HG03280 (cell line): ENCODE measurements at regions not wholly inside any gene's neighbourhood (a gene's known extent, or its start where the extent isn't known, plus 50 kb on each side); places are given as distances from the start of the nearest gene placed in this dataset.
"Not testable (repeated sequence)": the region's sequence is repeated elsewhere in the genome, so short reads cannot be mapped to it uniquely, and the experiment has no call there.

ENCODE experiments used
- ATAC-seq: cut with Tn5 transposase; IDR thresholded peaks from one replicate; pipeline ENCODE4 v1.9.1; 2021; ENCODE audit warnings: mild to moderate bottlenecking, moderate library complexity; ENCODE audit not compliant: unreplicated experiment

- ATAC-seq, result no peak
Observed at GRCh38 chr16:56029026-56029425, 153.9 kb upstream of the CES5A start.

GRCh38 chr16:56022818-56023217 lies 147.6 kb upstream of the CES5A start:
- ATAC-seq, result no peak

GRCh38 chr16:56019274-56019673 lies 144.1 kb upstream of the CES5A start:
- ATAC-seq, result no peak

DNA sequence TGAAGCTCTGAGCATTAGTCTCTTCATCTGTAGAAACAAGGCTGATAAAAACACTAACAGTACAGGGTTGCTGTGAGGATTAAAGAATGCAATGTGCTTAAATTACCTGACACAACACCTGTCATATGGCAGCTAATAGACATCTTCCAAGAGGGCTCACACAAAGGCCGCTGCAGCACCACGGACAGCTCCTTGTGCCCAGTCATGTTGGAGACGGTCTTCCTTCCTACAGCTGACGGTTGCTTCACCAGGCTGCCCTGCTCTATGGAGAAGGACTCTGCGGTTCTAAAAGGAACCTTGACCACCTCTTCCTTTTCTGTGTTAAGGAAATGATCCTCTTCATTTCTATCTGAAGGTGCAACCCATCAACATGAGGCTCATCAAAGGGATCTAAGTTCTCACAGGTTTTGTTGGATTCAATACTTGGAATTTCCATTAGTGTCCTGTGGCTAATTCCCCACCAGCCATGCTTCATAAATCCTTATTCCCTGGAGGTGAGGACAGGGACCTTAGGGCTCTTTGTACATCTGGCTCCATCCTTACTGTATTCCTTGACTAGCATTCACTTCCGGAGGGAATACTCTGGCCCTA lies 138.9 kb upstream of the CES5A start:
- ATAC-seq, result no peak

DNA sequence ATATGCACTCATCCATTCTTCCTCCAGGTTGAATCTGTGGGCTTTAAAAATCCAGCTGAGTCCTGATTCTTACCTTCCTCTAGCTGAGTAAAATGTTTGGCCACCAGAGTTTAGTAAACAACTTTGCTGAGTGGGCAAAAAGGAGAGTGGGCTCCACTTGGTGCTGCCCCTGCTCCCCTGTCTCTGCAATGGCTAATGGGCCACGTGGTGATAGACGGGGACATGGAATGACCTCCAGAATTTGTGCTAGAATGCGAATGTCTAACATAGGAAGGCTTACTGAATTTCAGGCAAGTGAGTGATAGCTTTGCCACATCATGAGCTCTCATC lies 137.3 kb upstream of the CES5A start:
- ATAC-seq, result no peak

- no peak for ATAC-seq
Observed at GRCh38 chr16:56011808-56012481, 136.8 kb upstream of the CES5A start.

GRCh38 chr16:56005958-56006357 lies 130.8 kb upstream of the CES5A start:
- no peak for ATAC-seq

GRCh38 chr16:55999683-56000082 lies 124.5 kb upstream of the CES5A start:
- no peak for ATAC-seq

DNA sequence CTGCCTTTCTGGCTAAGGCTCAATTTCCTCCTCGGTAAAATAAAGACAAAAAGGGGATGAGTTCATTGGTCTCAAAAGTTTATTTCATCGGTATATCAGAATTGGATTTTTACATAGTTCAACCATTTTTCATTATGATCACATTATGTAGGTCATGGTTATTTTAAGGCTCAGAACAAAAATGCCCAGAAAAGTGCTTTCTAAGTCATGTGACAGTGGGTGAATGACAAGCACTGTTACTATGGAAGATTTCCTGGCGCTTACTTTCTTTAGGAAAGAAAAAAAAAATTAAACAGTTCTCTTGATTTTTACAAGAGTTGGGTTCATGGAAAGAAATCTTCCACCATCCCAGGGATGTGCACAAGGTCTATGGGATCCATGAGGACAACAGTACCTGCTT lies 117.9 kb upstream of the CES5A start:
- no peak for ATAC-seq

GRCh38 chr16:55992551-55992950 lies 117.4 kb upstream of the CES5A start:
- ATAC-seq, result no peak

GRCh38 chr16:55991843-55992242 lies 116.7 kb upstream of the CES5A start:
- no peak for ATAC-seq

DNA sequence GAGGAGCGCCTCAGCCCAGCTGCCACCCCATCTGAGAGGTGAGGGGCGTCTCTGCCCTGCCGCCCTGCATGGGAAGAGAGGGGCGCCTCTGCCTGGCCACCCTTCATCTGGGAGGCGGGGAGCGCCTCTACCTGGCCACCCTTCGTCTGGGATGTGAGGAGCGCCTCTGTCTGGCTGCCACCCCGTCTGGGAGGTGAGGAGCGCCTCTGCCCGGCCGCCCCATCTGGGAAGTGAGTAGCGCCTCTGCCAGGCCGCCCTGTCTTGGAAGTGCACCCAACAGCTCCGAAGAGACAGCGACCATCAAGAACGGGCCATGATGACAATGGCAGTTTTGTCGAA lies 114.4 kb upstream of the CES5A start:
- ATAC-seq, result no peak

GRCh38 chr16:55988850-55989568 lies 113.8 kb upstream of the CES5A start:
- ATAC-seq, result not testable (repeated sequence)

- ATAC-seq, result no peak
Observed at GRCh38 chr16:55988013-55988412, 112.8 kb upstream of the CES5A start.

DNA sequence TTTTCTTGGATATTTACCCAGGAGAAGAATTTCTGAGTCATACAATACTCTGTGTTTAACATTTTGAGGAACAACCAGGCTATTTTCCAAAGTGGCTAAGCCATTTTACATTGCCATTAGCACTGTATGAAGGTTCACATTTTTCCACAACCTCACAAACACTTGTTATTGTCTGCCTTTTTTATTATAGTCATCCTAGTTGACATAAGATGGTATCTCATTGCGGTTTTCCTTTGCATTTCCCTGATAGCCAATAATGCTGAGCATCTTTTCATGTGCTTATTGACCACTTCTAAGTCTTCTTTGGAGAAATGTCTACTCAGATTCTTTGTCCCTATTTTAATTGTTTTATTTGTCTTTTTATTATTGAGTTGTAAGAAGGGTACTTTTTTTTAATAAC lies 107.4 kb upstream of the CES5A start:
- no peak for ATAC-seq

- no peak for ATAC-seq
Observed at GRCh38 chr16:55981557-55981956, 106.4 kb upstream of the CES5A start.

- ATAC-seq, result no peak
Observed at GRCh38 chr16:55976815-55977214, 101.6 kb upstream of the CES5A start.

DNA sequence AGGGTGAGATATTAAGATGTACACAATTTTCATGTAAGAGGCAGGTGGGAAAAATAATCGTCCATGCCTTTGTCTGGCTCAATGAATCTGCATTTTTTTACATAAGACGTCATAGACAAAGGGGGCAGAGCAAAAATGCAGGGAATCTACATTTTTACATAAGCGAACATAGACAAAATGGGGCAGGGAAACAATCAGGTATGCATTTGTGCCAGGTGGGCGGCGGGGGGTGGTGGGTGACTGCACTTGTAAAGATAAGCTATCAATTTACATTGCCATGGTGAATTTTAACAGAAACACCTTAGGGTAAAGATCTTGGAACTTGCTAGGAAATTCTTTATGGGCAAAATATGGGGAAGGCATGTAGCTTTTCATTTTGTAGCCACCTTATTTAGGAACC lies 96.3 kb upstream of the CES5A start:
- no peak for ATAC-seq

DNA sequence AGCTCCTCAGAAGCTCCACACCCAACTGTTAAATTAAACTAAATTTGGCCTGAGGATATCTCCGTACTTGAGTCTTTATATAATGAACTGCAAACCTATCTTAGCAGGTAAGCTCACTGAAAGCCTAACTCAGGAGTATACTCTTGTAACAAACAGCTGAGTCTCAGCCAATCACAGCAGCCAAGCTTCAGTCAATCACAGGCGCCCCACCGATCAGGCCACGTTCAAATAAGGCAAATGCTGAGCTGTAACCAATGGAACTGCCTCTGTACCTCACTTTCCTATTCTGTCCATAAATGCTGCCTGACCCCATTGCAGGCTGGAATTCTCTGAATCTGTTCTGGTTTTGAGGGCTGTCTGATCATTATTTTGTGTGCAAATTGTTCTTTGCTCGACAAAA lies 93.0 kb upstream of the CES5A start:
- no peak for ATAC-seq

GRCh38 chr16:55964923-55965475 lies 89.8 kb upstream of the CES5A start:
- no peak for ATAC-seq

- no peak for ATAC-seq
Observed at GRCh38 chr16:55955845-55956244, 80.7 kb upstream of the CES5A start.

DNA sequence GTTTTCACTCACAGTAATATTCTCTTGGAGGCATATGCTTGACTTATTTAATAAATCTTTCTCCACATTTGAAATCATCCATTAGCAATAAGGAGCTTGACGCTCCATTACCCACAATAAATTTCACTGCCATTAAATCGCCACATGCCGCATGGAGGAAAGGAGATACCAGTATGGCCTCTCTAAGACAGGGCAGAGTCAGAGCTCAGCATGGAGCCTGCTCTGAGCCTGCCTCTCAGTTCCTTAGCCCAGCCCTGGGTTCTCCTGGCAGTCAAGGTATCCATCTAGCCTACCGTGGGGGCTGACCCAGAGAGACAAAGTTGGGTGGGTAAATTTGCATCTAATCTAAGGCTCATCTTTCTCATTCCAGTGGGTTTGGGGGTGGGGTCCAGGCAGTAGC lies 80.3 kb upstream of the CES5A start:
- ATAC-seq, result no peak
